Nephron (organoid): ENCODE measurements at regions not wholly inside any gene's neighbourhood (a gene's known extent, or its start where the extent isn't known, plus 50 kb on each side); places are given as distances from the start of the nearest gene placed in this dataset.

ENCODE experiments used
- H3K27ac Mint-ChIP-seq, 3 experiments: 2 replicates each; pipeline ENCODE4 v1.8.0; 2020; ENCODE audit warnings: mixed read lengths in 3 of 3, mild to moderate bottlenecking in 2 of 3, moderate library complexity in 1 of 3
- H3K27me3 Mint-ChIP-seq: 2 replicates; pipeline ENCODE4 v1.8.0; 2021; ENCODE audit warnings: low read depth, mild to moderate bottlenecking, moderate library complexity, mixed read lengths
- H3K36me3 Mint-ChIP-seq: 2 replicates; pipeline ENCODE4 v1.8.0; 2020; ENCODE audit warnings: low read depth, mixed read lengths
- H3K4me1 Mint-ChIP-seq: 2 replicates; pipeline ENCODE4 v1.8.0; 2020; ENCODE audit warnings: mixed read lengths
- H3K4me3 Mint-ChIP-seq, 3 experiments: 2 replicates each; pipeline ENCODE4 v1.8.0; 2020; ENCODE audit warnings: mild to moderate bottlenecking in 3 of 3, mixed read lengths in 3 of 3, moderate library complexity in 2 of 3
- H3K9me3 Mint-ChIP-seq: 2 replicates; pipeline ENCODE4 v1.8.0; 2020; ENCODE audit warnings: mixed read lengths
- CTCF ChIP-seq, 3 experiments: fragments of 200-600 bp; sonication (generic); IDR thresholded peaks; one replicate each; pipeline ENCODE4 v1.5.0; 2021; ENCODE audit warnings: antibody characterized with exemption in 3 of 3; ENCODE audit not compliant: unreplicated experiment in 3 of 3

DNA sequence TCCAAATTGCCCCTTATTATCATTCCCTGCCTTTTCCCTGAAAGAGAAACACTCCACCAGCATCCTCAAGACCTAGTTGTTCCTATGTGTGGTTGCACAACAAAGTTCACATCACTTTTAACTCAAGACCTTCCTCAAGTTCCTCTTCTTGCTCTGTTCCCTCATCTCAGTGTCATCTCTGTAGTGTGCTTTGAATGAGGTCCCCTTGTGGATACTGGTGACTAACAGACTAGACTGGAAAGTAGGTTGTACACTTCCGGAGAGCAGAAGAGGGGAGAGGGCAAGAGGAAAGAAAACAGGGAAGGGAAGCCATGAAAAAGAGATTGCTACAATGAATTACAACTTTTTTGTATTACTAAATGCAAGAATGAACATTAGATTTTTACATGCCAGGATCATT, 853.8 kb downstream of the USP25 start:
- no peak for TF ChIP-seq CTCF (IDR thresholded peaks at IDR 0.05; ENCODE audit: unreplicated experiment in 3 of 3)

GRCh38 chr21:16584756-16585155, 855.0 kb downstream of the USP25 start:
- Mint-ChIP-seq H3K27me3 (no peaks in the 10 kb centered on the region), H3K27ac (no peak overlapping the region)
- no peak for TF ChIP-seq CTCF (IDR thresholded peaks at IDR 0.05; ENCODE audit: unreplicated experiment in 3 of 3)

More for the DNA sequence above, 853.8 kb downstream of the USP25 start:
- H3K27me3 Mint-ChIP-seq, result no peaks in the 10 kb centered on the region
- H3K27ac Mint-ChIP-seq, result peak overlapping the region; percentile 53 to 73 (median 61)
- peaks cover 29% of the 10 kb centered on the region for H3K4me1 Mint-ChIP-seq
- no peak overlapping the region for H3K4me3 Mint-ChIP-seq
- H3K36me3 Mint-ChIP-seq, result peaks cover 8% of the 10 kb centered on the region
- no peaks in the 10 kb centered on the region for H3K9me3 Mint-ChIP-seq

GRCh38 chr21:16585896-16586295, 856.1 kb downstream of the USP25 start:
- peaks cover 13% of the 10 kb centered on the region for H3K4me1 Mint-ChIP-seq

More at GRCh38 chr21:16584756-16585155, 855.0 kb downstream of the USP25 start:
- no peaks in the 10 kb centered on the region for H3K9me3 Mint-ChIP-seq
- peaks cover 22% of the 10 kb centered on the region for H3K4me1 Mint-ChIP-seq
- no peak overlapping the region for H3K4me3 Mint-ChIP-seq
- H3K36me3 Mint-ChIP-seq, result peaks cover 8% of the 10 kb centered on the region

DNA sequence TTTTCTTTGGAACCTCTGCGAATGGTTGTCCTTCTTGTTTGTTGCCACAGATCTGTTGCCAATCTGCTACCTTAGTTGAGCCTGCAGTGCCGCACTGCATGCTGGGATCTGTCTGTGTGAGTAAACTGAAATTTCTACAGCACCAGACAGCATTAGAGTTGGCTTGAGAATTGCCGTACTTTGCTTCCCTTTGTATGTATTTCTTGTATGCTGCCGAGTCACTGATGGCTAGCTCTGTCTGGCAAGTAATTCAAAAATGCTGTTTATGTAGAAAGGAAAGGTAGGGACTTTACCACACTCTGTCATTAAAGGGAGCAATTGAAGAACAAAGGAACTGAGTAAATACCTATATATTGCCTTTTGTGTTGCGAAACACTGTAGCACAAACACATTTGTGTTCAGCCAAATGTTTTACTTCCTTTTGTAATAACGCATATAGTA, 857.4 kb downstream of the USP25 start:
- Mint-ChIP-seq H3K4me1 (peaks cover 13% of the 10 kb centered on the region), H3K27ac (no peak overlapping the region), H3K27me3 (no peaks in the 10 kb centered on the region), H3K4me3 (no peak overlapping the region), H3K9me3 (no peaks in the 10 kb centered on the region), H3K36me3 (peaks cover 8% of the 10 kb centered on the region)
- no peak for TF ChIP-seq CTCF (IDR thresholded peaks at IDR 0.05; ENCODE audit: unreplicated experiment in 3 of 3)

More at GRCh38 chr21:16585896-16586295, 856.1 kb downstream of the USP25 start:
- Mint-ChIP-seq H3K4me3 (peak overlapping the region in 1 of 3 experiments; percentile 22), H3K27ac (peak overlapping the region in 1 of 3 experiments; percentile 71), H3K9me3 (no peaks in the 10 kb centered on the region), H3K27me3 (no peaks in the 10 kb centered on the region), H3K36me3 (peaks cover 8% of the 10 kb centered on the region)
- TF ChIP-seq CTCF (IDR thresholded peaks at IDR 0.05; ENCODE audit: unreplicated experiment in 3 of 3), result no peak

GRCh38 chr21:16587681-16588375, 858.0 kb downstream of the USP25 start:
- H3K9me3 Mint-ChIP-seq, result no peaks in the 10 kb centered on the region
- H3K4me1 Mint-ChIP-seq, result peaks cover 19% of the 10 kb centered on the region
- H3K27me3 Mint-ChIP-seq, result no peaks in the 10 kb centered on the region
- H3K27ac Mint-ChIP-seq, result no peak overlapping the region
- H3K4me3 Mint-ChIP-seq, result no peak overlapping the region
- no peak for TF ChIP-seq CTCF (IDR thresholded peaks at IDR 0.05; ENCODE audit: unreplicated experiment in 3 of 3)
- H3K36me3 Mint-ChIP-seq, result peaks cover 5% of the 10 kb centered on the region

DNA sequence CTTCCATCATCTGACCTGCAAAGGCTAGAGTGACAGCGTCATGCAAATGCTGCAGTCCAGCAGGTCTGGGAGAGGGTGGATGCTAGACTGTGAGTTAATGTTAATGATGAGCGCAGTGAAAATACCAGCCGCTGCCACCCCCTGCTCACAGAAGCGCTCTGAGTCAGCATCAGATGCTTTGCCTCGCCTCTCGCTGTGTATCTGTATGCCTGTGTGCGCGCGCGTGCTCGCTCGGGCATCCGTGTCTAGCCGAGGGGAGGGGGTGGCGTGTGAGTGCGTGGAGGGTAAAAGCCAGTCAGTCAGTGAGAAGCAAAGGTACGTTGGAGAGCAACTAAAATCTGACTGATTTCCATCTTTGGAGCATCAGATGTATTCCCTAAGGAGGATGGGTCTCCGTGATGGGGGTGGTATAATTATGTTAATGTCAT, 858.7 kb downstream of the USP25 start:
- no peaks in the 10 kb centered on the region for H3K9me3 Mint-ChIP-seq
- no peak overlapping the region for H3K27ac Mint-ChIP-seq
- peaks cover 21% of the 10 kb centered on the region for H3K4me1 Mint-ChIP-seq
- no peak overlapping the region for H3K4me3 Mint-ChIP-seq
- TF ChIP-seq CTCF (IDR thresholded peaks at IDR 0.05; ENCODE audit: unreplicated experiment in 3 of 3), result no peak
- no peaks in the 10 kb centered on the region for H3K27me3 Mint-ChIP-seq
- H3K36me3 Mint-ChIP-seq, result peaks cover 3% of the 10 kb centered on the region
